ENCODE measurements at regions not wholly inside any gene's neighbourhood (a gene's known extent, or its start where the extent isn't known, plus 50 kb on each side); places are given as distances from the start of the nearest gene placed in this dataset.

DNA sequence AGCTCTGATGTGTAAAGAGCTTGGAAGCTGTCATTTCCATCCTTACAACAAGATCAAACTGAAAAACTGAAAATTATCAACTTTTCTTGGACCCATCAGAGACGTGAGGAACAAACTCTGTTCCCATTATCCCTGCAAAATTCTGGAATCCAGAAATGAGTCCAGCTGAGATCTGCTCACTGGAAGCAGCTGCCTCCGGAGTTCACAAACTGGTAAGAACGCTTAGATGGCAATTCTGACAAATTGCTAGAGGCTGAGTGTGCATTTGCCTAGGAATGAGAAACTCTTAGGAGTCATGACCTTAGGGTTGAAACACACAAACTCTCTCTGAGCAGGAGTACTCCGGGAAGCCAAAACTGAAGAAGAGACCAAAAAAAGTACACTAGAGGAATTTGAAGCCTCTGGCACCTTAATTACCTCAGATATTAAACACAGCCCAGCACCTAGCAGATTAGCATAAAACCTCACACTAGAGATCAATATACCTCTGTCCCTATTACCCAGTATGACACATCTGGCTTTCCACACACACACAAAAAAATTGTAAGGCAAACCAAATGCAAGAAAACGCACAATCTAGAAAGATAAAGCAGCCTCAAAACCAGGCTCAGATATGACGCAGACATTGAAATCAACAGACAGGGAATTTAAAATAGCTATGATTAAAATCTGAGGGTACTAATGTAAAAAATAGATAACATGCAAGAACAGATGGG lies 233.5 kb upstream of the SGK1 start:
- Histone ChIP-seq H3K79me1 (ENCODE audit: low read depth, low read length) (no peaks in the 10 kb centered on the region), H3K27me3 (replicated peaks in 1 of 4; ENCODE audit: control insufficient read depth in 3 of 4, extremely low read depth in 1 of 4, insufficient read depth in 3 of 4, low read length in 3 of 4) (no peaks in the 10 kb centered on the region), H4K8ac (ENCODE audit: extremely low read depth, insufficient read depth, low read length) (no peak overlapping the region), H3K18ac (ENCODE audit: extremely low read depth, low read length) (peak overlapping the region; percentile 40; the same call in 1 of the 2 replicates), H3K9me3 (ENCODE audit: insufficient read depth in 2 of 2, low read depth in 1 of 2, low read length in 1 of 2) (no peaks in the 10 kb centered on the region), H3K27ac (ENCODE audit: low read depth, low read length) (no peak overlapping the region), H2BK5ac (ENCODE audit: low read depth, low read length) (no peak overlapping the region), H3K4me2 (ENCODE audit: insufficient read depth in 1 of 2, low read depth in 2 of 2, low read length in 2 of 2) (no peak overlapping the region), H3K14ac (ENCODE audit: insufficient read length) (no peak overlapping the region), H3K23ac (ENCODE audit: insufficient read length) (no peak overlapping the region), H4K5ac (ENCODE audit: insufficient read length, low read depth, low read length) (no peak overlapping the region), H3K4me3 (ENCODE audit: extremely low read depth in 1 of 4, insufficient read depth in 2 of 4, low read depth in 3 of 4, low read length in 4 of 4) (no peak overlapping the region), H2BK12ac (ENCODE audit: low read depth, low read length) (no peak overlapping the region), H3K36me3 (ENCODE audit: control insufficient read depth in 2 of 4, insufficient read depth in 4 of 4, low read length in 3 of 4) (no peaks in the 10 kb centered on the region), H2AK5ac (ENCODE audit: low read depth, low read length) (no peak overlapping the region), H3K79me2 (ENCODE audit: control insufficient read depth in 1 of 2, insufficient read depth in 2 of 2, low read length in 2 of 2) (no peaks in the 10 kb centered on the region), H3K4me1 (replicated peaks in 1 of 4; ENCODE audit: control insufficient read depth in 3 of 4, insufficient read depth in 4 of 4, low read length in 3 of 4) (no peaks in the 10 kb centered on the region), H3K4ac (replicated peaks; ENCODE audit: insufficient read length, low read depth, low read length) (no peak overlapping the region), H3K56ac (replicated peaks; ENCODE audit: insufficient read length, low read depth, low read length) (no peak overlapping the region), H3K23me2 (ENCODE audit: low read depth, low read length) (no peaks in the 10 kb centered on the region), H2BK20ac (ENCODE audit: low read length) (no peak overlapping the region), H4K91ac (replicated peaks; ENCODE audit: insufficient read length, low read length) (no peak overlapping the region), H3K9ac (replicated peaks in 1 of 4; ENCODE audit: extremely low read depth in 1 of 4, low read depth in 3 of 4, low read length in 3 of 4) (no peak overlapping the region), H4K20me1 (replicated peaks in 1 of 2; ENCODE audit: control insufficient read depth in 1 of 2, insufficient read depth in 2 of 2, low read length in 2 of 2) (no peaks in the 10 kb centered on the region), H2AFZ (ENCODE audit: low read length) (no peak overlapping the region), H2BK120ac (replicated peaks; ENCODE audit: low read depth, low read length) (no peak overlapping the region), H2BK15ac (ENCODE audit: low read length) (no peak overlapping the region)
- ChIA-PET CTCF (ENCODE audit: partially characterized antibody) (interaction anchor here (0.7 to 1.4 kb wide), 2 partner anchors 191 to 377 kb away, joined by 3 to 4 read pairs; no protein-coding TSS in a partner anchor), POLR2A (ENCODE audit: partially characterized antibody) (no interaction called here)
- 90% methylated on average over 6 of the region's 6 CpGs; no CpG with 5 or more reads in 1 of the 2 experiments for WGBS, 2 experiments (ENCODE audit: extremely low coverage in 1 of 2, insufficient coverage in 1 of 2, insufficient read length in 1 of 2, insufficient replicate concordance in 2 of 2, low coverage in 1 of 2, low lambda C conversion rate in 2 of 2, missing lambda C conversion rate in 1 of 2)
- no peak for TF ChIP-seq MAFK (IDR thresholded peaks at IDR 0.05; ENCODE audit: low read depth, low read length)
- TF ChIP-seq NANOG (IDR thresholded peaks at IDR 0.05; ENCODE audit: insufficient read depth, low read depth, low read length, poor library complexity, severe bottlenecking) = no peak
- TF ChIP-seq TAF7 (optimal IDR thresholded peaks at IDR 0.05; ENCODE audit: borderline replicate concordance, low read depth, low read length) = no peak
- FAIRE-seq = no peak
- no peak for DNase-seq (ENCODE audit: low read depth in 1 of 2, low spot score in 2 of 2)
